OCI-LY7 (cell line): ENCODE measurements at regions not wholly inside any gene's neighbourhood (a gene's known extent, or its start where the extent isn't known, plus 50 kb on each side); places are given as distances from the start of the nearest gene placed in this dataset.

Experiments used
- CTCF ChIP-seq: fragments of 200-600 bp; sonication (generic); conservative IDR thresholded peaks from 2 replicates; pipeline ENCODE4 v1.5.1; 2014; ENCODE audit warnings: mild to moderate bottlenecking, antibody characterized with exemption, low read length, moderate library complexity, mixed read lengths
- EZH2phosphoT487 ChIP-seq: fragments of 200-600 bp; sonication (generic); IDR thresholded peaks from 2 replicates; pipeline ENCODE4 v1.6.1; 2018; ENCODE audit warnings: low read depth, borderline replicate concordance, mild to moderate bottlenecking, mixed run types, antibody characterized with exemption, low read length, moderate library complexity, mixed read lengths

- TF ChIP-seq CTCF (no peak), EZH2phosphoT487 (no peak)
Observed at GRCh38 chr12:131641315-131641714, 69.6 kb upstream of the SFSWAP start.
